ENCODE measurements at regions not wholly inside any gene's neighbourhood (a gene's known extent, or its start where the extent isn't known, plus 50 kb on each side); places are given as distances from the start of the nearest gene placed in this dataset.

DNA sequence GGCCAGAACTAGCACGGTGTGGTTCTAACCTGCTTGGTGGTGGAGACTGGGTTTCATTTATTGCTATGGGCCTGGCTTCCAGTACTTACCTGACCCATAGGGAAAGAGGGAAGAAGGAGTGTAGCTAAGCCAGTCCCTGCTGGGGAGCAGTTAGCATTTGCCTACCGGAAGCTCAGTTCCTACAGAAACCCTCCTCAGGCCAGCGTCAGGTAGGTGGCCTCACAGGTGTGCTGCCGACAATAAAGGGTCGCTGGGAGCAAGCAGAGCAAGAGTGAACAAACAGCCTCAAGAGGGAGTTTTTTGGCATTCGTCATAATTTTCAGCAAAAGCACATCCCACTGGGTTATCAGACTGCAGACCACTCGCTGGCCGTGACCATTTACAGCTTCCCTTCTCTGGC, 740.6 kb upstream of the TENM3 start:
- DNase-seq (ENCODE audit: low spot score) = no peak

DNA sequence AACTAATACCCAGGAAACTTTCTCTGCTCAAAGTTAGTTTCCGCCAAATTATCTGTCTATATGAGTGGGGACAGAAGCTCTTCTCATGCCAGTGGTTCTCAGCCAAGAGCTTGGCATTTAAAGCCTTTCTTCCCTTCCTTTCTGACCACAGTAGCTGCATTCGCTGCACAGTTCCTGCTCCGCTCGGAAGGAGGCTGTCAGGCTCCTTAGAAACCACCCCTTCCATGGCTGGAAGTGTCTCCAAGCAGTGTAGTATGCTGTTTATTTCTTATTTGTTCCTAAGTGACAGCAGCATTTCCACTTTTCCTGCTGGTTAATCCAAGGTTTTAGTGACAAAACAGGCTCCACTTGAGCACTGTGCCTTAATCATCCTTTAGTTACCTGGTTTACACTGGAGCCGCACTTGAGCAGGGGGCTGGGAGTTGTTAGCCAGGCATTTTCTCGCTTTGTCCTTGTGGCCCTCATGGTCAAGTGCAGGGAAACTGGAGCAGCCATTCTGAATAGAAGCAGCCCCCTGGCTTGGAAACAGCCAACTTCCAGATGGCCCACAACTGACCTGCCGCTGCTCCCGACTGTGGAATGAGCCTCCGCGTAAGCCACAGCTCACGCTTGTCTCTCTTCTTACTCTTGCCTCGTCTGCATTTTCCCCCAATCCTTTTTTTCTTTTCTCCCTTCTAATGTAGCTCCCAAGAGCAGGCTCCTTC, 739.4 kb upstream of the TENM3 start:
- no peak for DNase-seq (ENCODE audit: low spot score)

DNA sequence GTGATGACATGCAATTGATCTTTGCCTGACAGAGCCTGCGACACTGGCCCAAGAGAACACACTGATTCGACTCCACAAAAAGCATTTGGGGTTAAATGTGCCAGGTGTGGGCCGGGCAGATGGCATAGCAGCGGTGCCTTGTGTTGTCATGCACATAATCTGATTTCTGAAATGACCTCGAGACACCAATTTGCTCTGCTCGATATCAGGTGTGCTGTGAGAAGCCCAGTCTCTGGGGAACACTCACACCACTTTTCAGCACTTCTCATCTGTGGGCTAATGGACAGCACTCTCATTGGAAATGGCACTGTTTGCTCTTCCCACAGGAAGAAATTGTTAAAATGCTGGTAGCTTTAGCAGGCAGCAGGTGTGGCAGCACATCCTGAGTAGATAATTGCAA, 738.3 kb upstream of the TENM3 start:
- DNase-seq (ENCODE audit: low spot score) = no peak

DNA sequence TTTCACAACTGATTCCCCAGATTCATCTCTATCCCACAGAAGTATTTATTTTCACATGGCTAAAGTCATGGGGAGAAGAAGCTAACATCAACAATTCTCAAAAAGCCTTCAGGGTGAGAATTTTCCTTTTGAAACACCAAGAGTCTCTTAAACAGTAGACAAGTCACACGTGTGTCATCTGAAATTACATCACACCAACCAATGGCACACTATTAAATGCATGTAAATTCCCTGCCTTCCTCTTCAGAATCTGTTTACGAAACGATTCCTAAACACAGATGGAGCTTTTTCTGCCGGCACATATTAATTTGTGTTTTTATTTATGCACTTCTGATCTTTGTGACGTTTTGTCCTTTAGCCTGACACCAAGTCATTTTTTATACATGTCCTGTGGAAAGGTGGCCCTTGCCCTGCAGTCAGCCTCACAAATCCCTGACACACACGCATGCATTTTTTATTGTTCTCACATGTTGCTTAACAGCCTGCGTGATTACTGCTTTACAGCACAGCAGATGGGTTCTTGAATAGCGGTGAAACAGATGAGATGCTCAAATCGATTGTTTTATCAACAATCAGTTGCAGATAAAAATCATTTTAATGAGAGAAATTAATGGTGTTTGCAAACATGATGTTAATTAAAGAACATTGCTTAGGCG, 735.9 kb upstream of the TENM3 start:
- DNase-seq (ENCODE audit: low spot score) = no peak

DNA sequence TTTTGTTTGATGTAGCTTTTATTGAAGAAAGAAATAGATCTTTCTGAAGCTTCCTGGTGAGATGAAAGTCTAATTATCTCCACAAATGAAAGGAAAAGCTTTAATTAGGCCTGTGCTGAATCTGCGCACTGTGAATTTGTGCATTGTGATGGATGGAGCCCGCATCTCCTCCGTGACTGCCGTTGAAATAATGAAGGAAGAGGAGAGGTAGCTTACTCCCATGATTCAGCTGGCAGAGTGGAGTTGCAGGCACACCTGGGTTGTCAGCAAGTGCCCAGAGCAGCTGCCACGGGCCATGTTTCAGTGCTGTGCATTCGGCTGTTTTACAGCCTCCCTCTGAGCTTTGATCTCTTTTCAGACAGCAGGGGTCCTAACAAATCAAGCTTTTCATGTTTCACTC, 735.3 kb upstream of the TENM3 start:
- no peak for DNase-seq (ENCODE audit: low spot score)

DNA sequence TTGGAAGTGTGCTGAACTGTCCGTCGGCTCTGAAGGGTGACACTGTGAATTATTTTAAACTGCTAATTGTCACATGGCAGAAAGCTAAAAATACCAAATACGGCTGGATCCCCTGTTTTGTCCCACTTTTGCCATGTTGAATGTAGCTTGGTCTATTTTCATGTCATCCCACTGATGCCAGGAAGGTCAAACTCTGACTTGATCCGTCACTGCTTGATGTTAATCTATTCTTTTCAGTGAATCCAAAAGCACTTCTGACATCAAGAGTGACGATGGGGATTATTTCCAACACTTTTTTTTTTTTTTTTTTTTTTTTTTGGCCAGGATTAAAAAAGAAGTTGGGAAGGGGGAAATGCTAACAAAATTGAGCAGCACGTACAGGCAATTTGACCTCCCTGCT, 734.6 kb upstream of the TENM3 start:
- DNase-seq (ENCODE audit: low spot score) = no peak

DNA sequence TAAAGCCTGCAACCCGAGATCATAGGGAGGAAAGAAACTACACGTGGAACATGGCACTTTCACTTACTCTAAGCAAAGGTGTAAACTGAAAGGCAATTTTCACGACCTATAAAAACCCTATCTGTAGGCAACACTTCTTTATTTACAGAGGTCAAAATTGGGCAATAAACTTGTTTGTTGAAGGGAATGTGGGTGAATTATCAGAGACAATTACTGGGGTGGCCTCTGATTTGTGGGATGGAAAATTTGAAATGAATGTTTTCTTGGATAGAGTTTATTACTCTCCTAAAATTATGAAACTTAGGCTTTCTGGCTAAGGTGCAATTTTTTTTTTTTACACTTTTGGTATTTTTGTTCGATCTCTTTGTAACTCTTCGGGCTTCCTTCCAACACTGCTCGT, 734.1 kb upstream of the TENM3 start:
- DNase-seq (ENCODE audit: low spot score) = no peak

DNA sequence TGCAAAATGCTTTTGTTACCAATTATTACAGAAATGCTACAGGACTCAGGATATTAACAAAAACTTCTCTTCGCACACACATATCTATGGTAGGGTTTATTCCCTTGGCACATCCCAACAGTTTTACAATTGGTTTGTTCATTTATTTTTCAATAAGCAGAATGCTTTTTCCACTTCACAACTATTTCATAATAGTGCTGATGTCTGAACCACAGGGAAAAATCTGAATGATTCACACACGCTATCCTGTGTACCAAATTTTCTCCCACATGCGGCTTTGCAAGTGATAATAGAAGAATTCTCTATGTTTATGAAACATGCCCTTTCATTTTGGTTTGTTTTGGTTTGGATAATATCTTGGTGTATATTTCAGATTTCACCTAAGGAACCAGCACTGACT, 725.7 kb upstream of the TENM3 start:
- no peak for DNase-seq (ENCODE audit: low spot score)

DNA sequence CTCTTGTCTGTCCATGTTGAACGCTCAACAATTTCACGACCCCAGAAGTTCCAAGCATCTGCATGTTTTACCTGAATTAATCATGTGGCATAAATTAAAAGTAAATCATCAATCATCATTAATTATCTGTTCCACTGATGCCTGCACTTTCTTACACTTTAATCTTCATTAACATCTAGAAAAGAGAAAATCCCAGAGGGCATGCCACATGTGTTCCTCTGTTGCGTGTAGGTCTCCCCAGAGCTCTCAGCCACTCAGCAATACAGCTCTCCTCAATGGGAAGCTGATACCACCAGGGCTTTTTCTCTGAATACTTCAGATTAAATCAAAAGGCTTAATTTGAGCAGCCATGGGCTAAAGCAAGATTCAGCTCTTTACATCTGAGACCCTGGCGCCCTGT, 722.4 kb upstream of the TENM3 start:
- no peak for DNase-seq (ENCODE audit: low spot score)

DNA sequence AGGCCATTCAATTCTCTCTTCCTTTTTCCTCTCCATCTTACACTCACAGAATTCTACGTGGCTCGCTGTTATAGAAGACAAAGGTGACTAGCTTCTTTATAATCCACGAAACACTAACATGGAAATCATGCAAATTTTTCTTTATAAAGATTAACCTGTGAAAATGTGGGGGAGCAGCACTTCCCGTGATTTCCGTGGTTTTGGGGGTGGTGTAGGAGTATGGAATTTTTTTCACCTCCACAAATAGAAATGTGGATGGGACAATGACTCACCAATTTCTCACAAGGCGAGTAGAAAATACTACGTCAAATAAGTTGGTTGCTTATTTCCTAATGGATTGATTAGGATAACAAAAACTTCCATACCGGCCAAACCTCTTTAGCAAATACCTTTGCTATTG, 719.2 kb upstream of the TENM3 start:
- no peak for DNase-seq (ENCODE audit: low spot score)

DNA sequence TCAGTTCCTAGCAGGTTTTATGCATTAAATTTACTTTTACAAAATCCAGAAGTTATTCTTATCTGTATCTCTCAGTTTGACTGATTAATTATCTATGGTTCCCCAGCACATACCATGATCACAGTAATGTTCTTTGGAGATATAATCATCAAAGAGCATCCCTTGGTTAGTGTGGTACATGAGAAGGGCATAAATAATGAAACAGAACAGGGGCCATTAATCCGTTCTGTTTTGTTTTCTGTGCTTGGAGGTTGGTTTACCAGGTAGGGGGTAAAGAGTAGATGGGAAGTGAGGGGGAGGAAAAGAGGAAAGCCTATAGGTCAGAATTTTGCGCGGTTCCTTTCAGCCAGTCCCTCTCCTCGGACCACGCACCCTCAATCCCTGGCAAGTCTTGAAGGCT, 718.7 kb upstream of the TENM3 start:
- no peak for DNase-seq (ENCODE audit: low spot score)

DNA sequence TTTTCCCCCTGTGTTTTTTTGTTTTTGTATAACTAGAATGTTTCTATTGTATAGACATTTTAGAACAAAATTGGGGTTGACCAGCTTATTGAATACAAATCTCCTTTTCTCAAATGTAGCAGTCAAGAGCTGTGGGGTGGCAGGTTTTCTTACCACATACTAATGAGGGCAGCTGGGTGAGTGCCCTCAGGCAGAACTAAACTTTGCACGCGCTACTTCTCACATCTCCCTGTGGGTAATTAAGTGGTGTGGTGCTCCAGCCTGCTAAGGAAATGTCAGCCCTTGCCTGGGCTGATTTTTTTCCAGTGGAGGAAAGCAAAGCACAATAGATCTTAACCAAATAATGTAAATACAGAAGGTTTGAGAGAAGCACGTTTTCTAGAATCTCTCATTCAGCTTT, 717.6 kb upstream of the TENM3 start:
- no peak for DNase-seq (ENCODE audit: low spot score)

DNA sequence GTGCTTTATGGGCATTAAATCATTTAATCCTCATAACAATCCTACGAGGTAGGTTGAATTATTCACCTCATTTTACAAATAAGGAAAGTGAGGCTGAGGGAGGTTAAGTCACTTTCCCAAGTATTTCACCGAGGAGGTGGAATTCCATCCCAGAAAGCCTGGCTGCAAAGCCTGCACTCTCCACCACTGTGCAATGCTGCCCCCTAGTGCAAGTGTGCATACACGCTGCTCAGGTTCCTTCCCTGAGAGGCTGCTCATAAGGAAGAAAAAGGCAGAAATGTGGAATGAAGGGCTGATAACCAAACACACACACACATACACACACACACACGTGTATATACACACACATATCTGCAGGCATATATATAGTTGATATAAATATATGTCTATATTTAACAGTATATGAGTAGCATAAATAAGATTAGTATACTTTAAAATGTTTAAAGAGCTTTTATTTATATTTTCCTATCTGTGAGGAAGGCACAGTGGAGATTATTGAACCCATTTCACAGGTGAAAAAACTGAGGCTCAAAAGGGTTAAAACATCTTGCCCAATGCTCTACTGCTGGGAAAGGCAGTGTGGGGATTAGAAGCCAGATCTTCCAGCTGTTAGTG, 714.5 kb upstream of the TENM3 start:
- no peak for DNase-seq (ENCODE audit: low spot score)

DNA sequence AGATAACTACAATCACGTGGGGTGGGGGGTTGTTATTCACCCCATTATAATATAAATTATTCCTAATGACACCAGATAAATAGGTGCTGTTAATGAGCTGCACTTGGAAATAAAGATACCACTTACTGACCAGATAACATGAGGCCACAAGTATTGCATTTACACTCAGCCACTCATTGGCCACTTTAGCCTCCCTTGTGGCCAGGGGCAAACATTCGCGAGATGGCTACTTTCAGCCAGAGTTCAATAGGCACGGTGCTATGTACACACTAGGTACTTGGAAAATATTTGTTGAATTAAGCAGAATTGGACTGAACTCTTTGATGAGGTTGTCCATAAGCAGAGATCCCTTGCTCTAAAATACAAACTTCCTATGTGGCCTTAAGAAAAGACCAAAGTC, 713.7 kb upstream of the TENM3 start:
- no peak for DNase-seq (ENCODE audit: low spot score)

DNA sequence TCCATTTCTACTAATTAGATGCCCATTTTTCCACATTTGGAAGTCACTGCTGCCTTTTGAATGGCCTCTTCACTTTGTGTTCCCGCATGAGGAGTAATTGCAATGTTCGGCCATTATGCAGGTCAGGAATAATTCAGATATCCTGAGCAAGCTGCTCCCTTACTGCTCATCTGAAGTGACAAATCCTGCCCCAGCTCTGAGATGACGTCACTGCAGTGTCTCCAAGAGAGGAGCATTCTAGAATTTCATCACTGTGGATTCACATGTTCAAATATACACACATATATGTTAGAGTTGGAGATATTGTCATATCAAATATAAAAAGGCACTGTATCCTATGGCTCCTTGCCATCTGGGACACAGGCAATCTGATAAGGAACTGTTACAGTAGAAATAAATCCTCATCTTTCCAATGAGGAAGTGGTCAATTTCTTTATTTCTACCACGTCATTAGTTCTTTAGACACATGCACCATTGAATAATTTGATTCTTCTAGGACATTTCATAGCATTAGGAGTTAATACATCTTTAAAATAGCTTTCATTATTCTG, 706.9 kb upstream of the TENM3 start:
- DNase-seq (ENCODE audit: low spot score) = no peak

DNA sequence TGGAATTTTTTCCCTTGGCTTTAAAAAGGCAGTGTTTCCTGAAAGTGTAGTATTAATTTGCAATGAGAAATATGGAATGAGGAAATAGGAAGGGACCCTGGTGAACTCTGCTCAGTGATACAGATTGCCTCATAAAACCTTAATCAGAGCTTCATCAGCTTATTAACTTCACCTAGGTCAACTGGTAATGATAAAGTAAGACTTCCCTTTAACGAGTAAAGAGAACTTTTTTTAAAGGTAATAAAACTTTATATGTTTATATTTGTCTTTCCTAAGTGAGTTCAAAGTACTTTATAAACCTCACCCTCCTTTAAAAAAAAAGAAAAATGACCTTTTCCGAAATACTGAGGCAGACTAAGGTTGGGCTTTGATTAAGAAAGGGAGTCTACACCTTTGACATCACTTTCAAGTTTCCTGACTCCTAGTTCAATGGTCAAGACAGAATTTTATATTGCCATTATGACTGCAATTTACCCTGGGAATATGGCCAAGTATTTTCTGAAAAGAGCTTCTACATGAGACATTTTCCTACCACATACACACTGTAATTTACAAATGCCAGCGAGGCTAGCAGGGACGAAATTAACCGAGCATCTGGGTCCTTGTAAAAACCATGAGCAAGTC, 706.3 kb upstream of the TENM3 start:
- DNase-seq (ENCODE audit: low spot score) = no peak

DNA sequence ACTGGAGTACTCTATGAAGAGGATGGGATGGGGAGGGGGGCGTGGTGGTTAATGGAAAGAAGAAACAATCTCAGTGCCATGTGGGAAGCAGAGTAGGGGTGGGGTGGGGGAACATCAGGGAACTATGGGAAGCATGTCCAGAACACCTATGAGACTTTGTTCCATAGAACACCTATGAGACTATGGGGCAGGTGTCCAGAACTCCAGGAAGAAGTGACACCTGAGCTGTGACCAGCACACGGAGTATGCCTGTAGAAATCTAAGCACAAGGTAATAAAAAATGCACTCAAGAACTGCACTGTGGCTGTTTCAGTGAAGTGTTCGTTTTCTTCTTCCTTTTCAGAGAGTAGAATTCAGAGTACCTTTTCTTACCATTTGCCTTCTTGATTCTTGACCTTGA, 704.8 kb upstream of the TENM3 start:
- no peak for DNase-seq (ENCODE audit: low spot score)

DNA sequence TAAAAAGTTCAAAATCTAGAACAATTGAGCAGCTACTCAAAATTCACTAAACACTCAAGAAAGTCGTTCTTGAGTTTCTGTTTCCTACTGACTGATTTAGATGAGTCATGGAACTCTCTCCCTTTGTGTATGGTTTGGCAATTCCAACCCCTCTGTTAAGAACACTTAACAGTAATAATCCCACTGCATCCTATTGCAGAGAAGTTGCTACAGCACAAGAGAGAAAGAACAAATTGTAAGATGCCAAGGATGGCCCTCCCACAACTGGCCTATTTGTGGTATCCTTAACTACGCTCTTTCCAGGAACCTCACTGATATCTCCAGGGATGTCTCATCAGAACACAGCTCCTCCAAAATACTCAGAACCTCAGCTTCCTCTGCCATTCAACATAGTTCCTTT, 701.8 kb upstream of the TENM3 start:
- no peak for DNase-seq (ENCODE audit: low spot score)

DNA sequence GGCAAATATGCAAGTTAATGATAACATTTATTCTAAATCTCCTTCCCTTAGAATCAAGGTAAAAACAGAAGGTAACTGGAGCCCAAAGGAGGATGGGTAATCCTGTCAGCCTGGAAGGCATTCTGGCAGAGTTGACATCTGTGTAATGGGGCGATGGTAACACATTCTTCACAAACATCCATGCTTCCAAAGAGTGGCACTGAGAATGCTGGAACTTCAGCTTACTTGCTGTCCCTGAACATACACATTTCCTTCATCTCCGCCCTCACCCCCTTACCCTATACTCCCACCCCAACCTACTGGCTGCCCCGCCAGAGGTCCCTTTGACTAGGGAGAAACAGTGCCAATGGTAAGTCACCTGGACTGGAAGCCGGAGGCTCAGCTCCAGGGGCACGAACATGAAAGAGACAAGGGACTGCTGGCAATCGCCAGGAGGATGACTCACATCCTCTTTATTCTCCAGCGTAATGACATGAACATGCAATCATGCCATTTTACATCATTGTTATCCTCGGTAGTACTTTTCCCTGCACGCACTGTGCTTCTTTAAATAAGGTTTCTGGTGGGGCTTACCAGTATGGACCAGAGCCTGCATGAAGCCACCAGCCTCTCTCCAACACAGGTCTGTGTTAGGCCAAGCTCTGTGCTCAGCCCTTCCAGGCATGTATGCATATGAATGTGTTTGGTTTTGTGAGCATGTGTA, 694.2 kb upstream of the TENM3 start:
- DNase-seq (ENCODE audit: low spot score) = no peak

DNA sequence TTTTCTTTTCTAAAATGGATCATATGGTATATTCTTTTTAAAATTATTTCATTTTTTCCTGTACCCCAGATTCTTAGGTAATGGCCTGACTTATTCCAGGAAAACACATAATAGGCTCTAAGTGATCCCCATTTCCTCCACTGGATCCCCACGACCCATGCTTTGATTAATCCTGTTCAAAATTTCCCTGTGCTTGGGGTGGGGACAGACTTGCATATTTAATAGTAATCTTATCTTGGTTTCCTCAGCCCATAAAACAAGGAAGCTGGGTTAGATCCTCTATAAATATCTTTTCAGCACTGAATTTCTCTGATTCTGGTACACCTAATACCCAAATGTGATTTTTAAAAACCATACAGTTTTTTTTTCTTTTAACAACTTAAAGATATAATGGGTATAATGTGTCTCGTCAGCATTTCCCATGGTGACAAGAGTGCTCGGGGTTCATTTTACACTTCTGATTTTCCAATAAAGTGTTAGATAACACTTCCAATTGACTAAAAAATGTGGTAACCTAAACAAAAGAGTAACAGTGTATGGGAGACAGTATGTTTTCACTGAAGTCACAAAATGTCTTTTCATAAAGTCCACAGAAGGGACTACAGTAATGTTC, 693.5 kb upstream of the TENM3 start:
- no peak for DNase-seq (ENCODE audit: low spot score)

DNA sequence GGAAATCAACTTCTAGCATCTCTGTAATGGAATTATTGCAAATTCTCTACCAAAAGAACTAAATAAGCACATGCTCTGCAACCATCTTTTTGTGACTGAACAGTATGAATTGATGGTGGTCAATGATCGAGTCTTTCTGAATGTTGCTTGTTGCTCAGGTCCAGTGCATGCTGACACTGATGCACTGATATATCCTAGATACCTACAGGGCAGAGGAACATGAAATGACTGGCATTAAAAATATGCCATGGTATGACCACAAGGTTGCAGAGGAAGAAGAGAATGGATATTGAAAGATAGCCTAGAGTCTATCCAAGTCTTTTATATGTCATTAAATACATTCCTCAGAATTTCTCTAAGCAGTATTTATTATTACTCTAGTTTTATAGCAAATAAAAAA, 692.8 kb upstream of the TENM3 start:
- DNase-seq (ENCODE audit: low spot score) = no peak

DNA sequence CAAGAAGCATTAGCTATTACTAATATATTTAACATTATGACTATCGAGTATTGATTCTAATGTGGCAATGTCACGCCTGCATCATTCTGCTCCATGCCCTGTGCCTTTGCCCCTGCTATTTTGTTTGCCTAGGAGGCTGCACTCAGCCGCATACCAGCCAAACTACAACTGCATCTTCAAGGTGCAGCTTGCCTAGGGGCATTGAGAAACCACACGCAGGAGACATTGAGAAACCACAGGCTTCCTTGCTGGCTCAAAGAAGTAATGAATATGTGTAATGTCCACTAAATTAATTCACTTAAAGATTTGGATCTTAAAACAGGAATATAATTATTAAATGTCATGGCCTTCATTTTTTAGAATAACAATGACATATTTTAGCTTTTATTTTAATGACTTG, 683.6 kb upstream of the TENM3 start:
- DNase-seq (ENCODE audit: low spot score) = no peak

Measured in germinal center (tissue), 1 donor.